NCI-H187 (cell line): ENCODE measurements at regions not wholly inside any gene's neighbourhood (a gene's known extent, or its start where the extent isn't known, plus 50 kb on each side); places are given as distances from the start of the nearest gene placed in this dataset.
"Not testable (repeated sequence)": the region's sequence is repeated elsewhere in the genome, so short reads cannot be mapped to it uniquely, and the experiment has no call there.

Experiments used
- DNase-seq, 2 experiments: peaks; one replicate each; lab custom pipeline; 2025; lab: John Stamatoyannopoulos, UW

DNA sequence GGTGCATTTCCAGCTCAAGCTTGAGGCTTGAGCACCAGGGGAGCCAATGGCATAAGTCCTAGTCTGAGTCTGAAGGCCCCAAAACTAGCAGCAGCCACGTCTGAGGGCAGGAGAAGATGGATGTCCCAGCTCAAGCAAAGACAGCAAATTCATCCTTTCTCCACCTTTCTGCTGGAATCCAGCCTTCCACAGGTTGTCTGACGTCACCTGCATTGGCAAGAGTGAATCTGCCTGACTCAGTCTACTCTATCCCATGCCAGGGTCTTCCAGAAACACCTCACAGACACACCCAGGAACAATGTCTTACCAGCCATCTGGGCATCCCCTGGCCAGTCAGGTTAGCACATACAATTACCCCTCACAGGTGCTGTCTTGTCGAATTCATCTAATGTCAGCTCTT lies 76.2 kb upstream of the SOX11 start:
- no peak for DNase-seq

DNA sequence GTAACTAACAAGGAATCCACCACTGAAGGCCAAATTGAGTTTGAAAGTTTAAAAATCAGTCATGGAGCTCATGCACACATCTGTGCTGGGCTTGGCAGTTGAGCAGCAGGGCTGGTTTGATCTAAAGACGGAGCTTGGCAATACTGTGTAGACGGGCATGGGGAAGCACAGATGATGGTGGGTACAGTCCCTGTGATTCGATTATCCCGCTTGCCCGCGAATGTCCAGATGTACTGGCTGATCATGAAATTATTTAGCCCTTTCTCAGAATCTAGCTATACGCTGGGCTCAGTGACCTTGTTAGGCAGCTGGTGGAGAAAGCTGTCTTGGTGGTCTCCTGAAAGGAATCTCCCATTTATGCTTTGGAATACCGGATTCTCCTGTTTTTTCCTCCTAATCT lies 74.8 kb upstream of the SOX11 start:
- DNase-seq = no peak

DNA sequence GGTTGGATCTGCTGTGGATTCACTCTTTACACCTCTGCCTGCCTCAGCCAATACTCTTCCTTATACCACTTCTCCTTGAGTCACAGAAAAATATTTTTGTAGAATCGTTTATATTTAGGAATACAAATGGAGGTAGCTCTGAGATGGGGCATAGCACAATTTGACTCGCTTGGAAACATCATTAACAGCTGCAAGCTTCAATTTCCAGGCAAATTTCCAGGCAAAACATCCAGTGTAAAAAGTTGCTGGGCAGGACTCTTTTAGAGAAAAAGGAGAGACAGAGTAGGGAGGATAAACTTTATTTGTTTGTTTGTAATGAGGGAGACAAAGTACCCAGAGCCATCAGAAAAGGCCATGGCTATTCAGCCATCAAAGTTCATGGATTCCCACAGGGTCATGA lies 74.4 kb upstream of the SOX11 start:
- no peak for DNase-seq

DNA sequence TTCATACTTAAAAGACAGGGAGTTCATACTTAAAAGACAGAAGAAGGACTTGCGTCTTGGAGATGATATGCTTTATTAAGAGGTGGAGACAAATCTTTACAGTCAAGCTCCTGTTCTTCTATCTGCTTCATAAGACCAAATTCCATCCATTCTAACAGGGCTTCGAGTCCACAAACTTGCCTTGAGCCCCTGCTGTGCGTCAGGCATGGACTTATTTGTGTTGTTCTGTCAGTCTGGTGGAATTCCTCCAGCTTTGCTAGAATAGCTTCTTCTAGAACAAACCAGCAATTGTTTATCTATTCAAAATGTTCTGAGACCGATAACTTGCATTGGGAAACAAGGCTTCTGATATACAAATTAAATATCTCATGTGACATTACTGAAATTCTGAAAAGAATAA lies 73.9 kb upstream of the SOX11 start:
- DNase-seq = no peak

DNA sequence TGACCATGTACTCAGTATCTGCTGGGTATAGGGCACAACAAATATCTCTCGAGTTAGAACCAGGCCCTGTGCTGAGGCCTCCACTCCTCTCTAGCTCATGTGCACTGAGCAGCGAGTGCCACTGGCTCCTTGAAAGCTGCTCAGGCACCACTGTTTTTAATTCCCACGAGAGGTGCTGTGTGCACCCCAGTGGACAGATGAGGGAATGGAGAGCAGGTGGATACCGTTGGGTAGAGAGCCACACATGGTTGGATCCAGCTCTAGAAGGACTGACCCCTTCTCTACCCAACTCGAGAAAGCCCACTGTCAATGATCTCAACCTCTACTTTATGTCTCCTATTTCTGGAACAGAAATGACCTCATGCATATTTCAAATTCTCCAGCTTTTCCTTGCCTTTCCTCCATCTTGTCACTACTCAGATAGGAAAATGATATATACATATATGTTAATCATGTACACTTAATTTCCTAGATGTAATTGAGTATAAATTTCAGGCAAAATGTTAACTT lies 66.6 kb upstream of the SOX11 start:
- DNase-seq = not testable (repeated sequence)

GRCh38 chr2:5628484-5628883 lies 63.7 kb upstream of the SOX11 start:
- DNase-seq = not testable (repeated sequence)

GRCh38 chr2:5629510-5629909 lies 62.7 kb upstream of the SOX11 start:
- not testable (repeated sequence) for DNase-seq

GRCh38 chr2:5637051-5637450 lies 55.1 kb upstream of the SOX11 start:
- not testable (repeated sequence) for DNase-seq
